Cardiac muscle cell (in vitro differentiated cells and primary cell): ENCODE measurements at regions not wholly inside any gene's neighbourhood (a gene's known extent, or its start where the extent isn't known, plus 50 kb on each side); places are given as distances from the start of the nearest gene placed in this dataset.

Experiments used
- DNase-seq, 2 donors: peaks; one replicate each; pipeline versions ENCODE4 v3.0.0 to v3.0.0-alpha.2; 2010 to 2017; ENCODE audit warnings: low read depth in 1 of 2, low spot score in 1 of 2
- H3K27ac ChIP-seq: fragments of 200-600 bp; sonication (generic); 2 replicates; pipeline ENCODE4 v1.5.1; 2016
- H3K27me3 ChIP-seq: fragments of 200-600 bp; sonication (generic); 2 replicates; pipeline ENCODE4 v1.6.0; 2016; ENCODE audit warnings: control low read depth
- H3K36me3 ChIP-seq: fragments of 200-600 bp; sonication (generic); 2 replicates; pipeline ENCODE4 v1.5.1; 2016; ENCODE audit warnings: control low read depth
- H3K4me1 ChIP-seq: fragments of 200-600 bp; sonication (generic); 2 replicates; pipeline ENCODE4 v1.8.1; 2017; ENCODE audit warnings: low read depth, mild to moderate bottlenecking, mixed run types
- H3K4me3 ChIP-seq: fragments of 200-600 bp; sonication (generic); 2 replicates; pipeline ENCODE4 v1.5.1; 2016; ENCODE audit warnings: mild to moderate bottlenecking
- H3K9me3 ChIP-seq: fragments of 200-600 bp; sonication (generic); 2 replicates; pipeline ENCODE4 v1.5.1; 2017; ENCODE audit warnings: low read depth, mild to moderate bottlenecking, control low read depth
- CTCF ChIP-seq: IDR thresholded peaks from 2 replicates; pipeline ENCODE4 v1.5.1; 2012; ENCODE audit warnings: low read depth, mild to moderate bottlenecking, low read length

GRCh38 chr10:21463436-21463835, 62.0 kb downstream of the SKIDA1 start:
- no peak for TF ChIP-seq CTCF
- no peaks in the 10 kb centered on the region for H3K4me1 ChIP-seq
- no peak overlapping the region for H3K27ac ChIP-seq
- H3K27me3 ChIP-seq, result no peaks in the 10 kb centered on the region
- H3K9me3 ChIP-seq, result no peaks in the 10 kb centered on the region
- DNase-seq, result no peak
- no peak overlapping the region for H3K4me3 ChIP-seq
- H3K36me3 ChIP-seq, result no peaks in the 10 kb centered on the region

GRCh38 chr10:21458126-21458871, 67.2 kb downstream of the SKIDA1 start:
- H3K36me3 ChIP-seq, result no peaks in the 10 kb centered on the region
- H3K4me1 ChIP-seq, result no peaks in the 10 kb centered on the region
- H3K4me3 ChIP-seq, result no peak overlapping the region
- no peaks in the 10 kb centered on the region for H3K9me3 ChIP-seq
- H3K27me3 ChIP-seq, result no peaks in the 10 kb centered on the region
- H3K27ac ChIP-seq, result no peak overlapping the region
- no peak for DNase-seq
- no peak for TF ChIP-seq CTCF

DNA sequence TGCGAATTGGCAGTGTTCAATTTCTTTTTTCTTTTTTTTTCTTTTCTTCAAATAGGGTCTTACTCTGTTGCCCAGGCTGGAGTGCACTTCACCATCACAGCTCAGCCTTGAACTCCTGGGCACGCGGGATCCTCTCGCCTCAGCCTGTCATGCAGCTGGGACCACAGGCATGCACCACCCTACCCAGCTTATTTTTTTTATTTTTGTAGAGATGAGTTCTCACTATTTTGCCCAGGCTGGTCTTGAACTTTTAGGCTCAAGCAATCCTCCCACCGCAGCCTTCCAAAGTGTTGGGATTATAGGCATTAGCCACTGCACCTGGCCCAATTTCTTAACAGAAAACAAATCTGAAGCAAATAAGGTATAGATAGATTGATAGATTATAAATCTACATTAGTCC, 69.3 kb downstream of the SKIDA1 start:
- H3K36me3 ChIP-seq, result no peaks in the 10 kb centered on the region
- no peak overlapping the region for H3K27ac ChIP-seq
- TF ChIP-seq CTCF, result no peak
- no peaks in the 10 kb centered on the region for H3K27me3 ChIP-seq
- no peaks in the 10 kb centered on the region for H3K4me1 ChIP-seq
- DNase-seq, result no peak
- no peaks in the 10 kb centered on the region for H3K9me3 ChIP-seq
- H3K4me3 ChIP-seq, result no peak overlapping the region

- H3K27ac ChIP-seq, result no peak overlapping the region
- H3K9me3 ChIP-seq, result no peaks in the 10 kb centered on the region
- no peaks in the 10 kb centered on the region for H3K4me1 ChIP-seq
- TF ChIP-seq CTCF, result no peak
- no peaks in the 10 kb centered on the region for H3K27me3 ChIP-seq
- H3K36me3 ChIP-seq, result no peaks in the 10 kb centered on the region
- no peak overlapping the region for H3K4me3 ChIP-seq
- peak in 1 of 2 donors; percentile 35 for DNase-seq
Measured at GRCh38 chr10:21452203-21452602, 73.3 kb downstream of the SKIDA1 start.

DNA sequence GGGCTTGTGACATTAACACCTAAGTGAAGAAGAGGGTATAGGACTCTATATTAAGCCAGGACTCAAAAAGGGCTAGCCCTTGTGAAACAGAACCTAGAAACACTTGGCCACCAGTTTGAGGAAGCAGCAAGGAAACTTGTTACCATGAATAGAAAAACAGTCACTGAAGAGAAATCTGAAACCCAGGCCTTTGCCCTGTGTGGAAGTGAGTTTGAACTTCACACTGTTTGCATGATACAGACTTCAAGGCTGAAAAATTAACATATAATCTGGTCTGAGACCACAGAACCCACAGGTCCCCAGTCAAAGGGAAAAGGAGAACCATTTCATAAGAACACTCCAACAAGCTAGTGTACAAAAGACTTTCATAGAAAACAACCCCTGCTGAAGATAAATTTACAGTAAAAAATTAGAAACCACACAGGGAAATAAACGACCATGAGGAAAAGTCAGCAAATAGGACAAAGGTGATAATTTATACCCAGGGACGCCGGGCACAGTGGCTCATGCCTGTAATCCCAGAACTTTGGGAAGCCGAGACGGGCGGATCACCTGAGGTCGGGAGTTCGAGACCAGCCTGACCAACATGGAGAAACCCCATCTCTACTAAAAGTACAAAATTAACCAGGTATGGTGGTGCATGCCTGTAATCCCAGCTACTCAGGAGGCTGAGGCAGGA, 76.1 kb downstream of the SKIDA1 start:
- DNase-seq, result no peak
- H3K36me3 ChIP-seq, result no peaks in the 10 kb centered on the region

More for the DNA sequence above, 76.1 kb downstream of the SKIDA1 start:
- no peak overlapping the region for H3K27ac ChIP-seq
- H3K4me3 ChIP-seq, result no peak overlapping the region
- no peak for TF ChIP-seq CTCF
- no peaks in the 10 kb centered on the region for H3K4me1 ChIP-seq
- H3K27me3 ChIP-seq, result no peaks in the 10 kb centered on the region
- no peaks in the 10 kb centered on the region for H3K9me3 ChIP-seq
